GM12878 (cell line): ENCODE measurements at regions not wholly inside any gene's neighbourhood (a gene's known extent, or its start where the extent isn't known, plus 50 kb on each side); places are given as distances from the start of the nearest gene placed in this dataset.

Experiments used
- ATAC-seq: fragments of 200-7000 bp; cut with Tn5 transposase; 3 replicates; pipeline ENCODE4 v1.9.1; 2020; ENCODE audit warnings: mild to moderate bottlenecking, moderate library complexity
- BruUV-seq: library from RNA; stranded (reverse); fragments of 400-500 nt; replicated peaks from 2 replicates; lab custom pipeline; 2021; lab: Mats Ljungman, UMichigan
- CTCF ChIA-PET: fragments of 300-600 bp; sonication (Branson Sonifier 250); formaldehyde crosslinking; extraction: SDS; loops from one replicate; lab custom pipeline; 2021; ENCODE audit warnings: inconsistent platforms; lab: Yijun Ruan, JAX
- POLR2A ChIA-PET: fragments of 350-600 bp; formaldehyde crosslinking; extraction: SDS; loops from one replicate; lab custom pipeline; 2021; ENCODE audit warnings: inconsistent platforms; lab: Charles Lee
- RAD21 ChIA-PET: fragments of 300-600 bp; sonication (Branson Sonifier 250); formaldehyde crosslinking; loops from one replicate; lab custom pipeline; 2023; ENCODE audit warnings: antibody characterized with exemption; ENCODE audit not compliant: unreplicated experiment; lab: Charles Lee
- SMC1A ChIA-PET: fragments of 300-600 bp; sonication (Branson Sonifier 250); formaldehyde crosslinking; loops from one replicate; lab custom pipeline; 2023; ENCODE audit not compliant: unreplicated experiment, uncharacterized antibody; lab: Charles Lee
- DNase-seq: peaks from one replicate; pipeline ENCODE4 v3.0.0-alpha.2; 2011; ENCODE audit warnings: low read depth, low spot score
- FAIRE-seq: peaks from 3 replicates; lab custom pipeline; 2011; peaks lifted over from hg19 to GRCh38; lab: Jason Lieb, UNC
- H2AFZ ChIP-seq: 2 replicates; pipeline ENCODE4 v1.6.0; 2011; ENCODE audit warnings: low read depth, low read length, control low read depth; ENCODE audit not compliant: control insufficient read depth
- H3K27ac ChIP-seq: 2 replicates; pipeline ENCODE4 v1.5.1; 2011; ENCODE audit warnings: control low read depth; ENCODE audit not compliant: control insufficient read depth, insufficient read depth
- H3K27me3 ChIP-seq, 2 experiments: replicated peaks in 1 of 2; 2 replicates each; pipeline versions ENCODE4 v1.6.0 to v1.6.1; 2011; ENCODE audit warnings: low read length in 1 of 2; ENCODE audit not compliant: control insufficient read depth in 2 of 2, insufficient read depth in 2 of 2
- H3K36me3 ChIP-seq, 2 experiments: 2 replicates each; pipeline ENCODE4 v1.5.1; 2011; ENCODE audit warnings: low read length in 1 of 2; ENCODE audit not compliant: control insufficient read depth in 2 of 2, insufficient read depth in 2 of 2
- H3K4me1 ChIP-seq: 2 replicates; pipeline ENCODE4 v1.6.1; 2011; ENCODE audit warnings: mild to moderate bottlenecking, low read length, moderate library complexity, mixed read lengths; ENCODE audit not compliant: control insufficient read depth, insufficient read depth
- H3K4me2 ChIP-seq: 2 replicates; pipeline ENCODE4 v1.6.0; 2011; ENCODE audit warnings: control low read depth; ENCODE audit not compliant: control insufficient read depth, insufficient read depth
- H3K4me3 ChIP-seq: fragments of 200-600 bp; sonication (generic); 2 replicates; pipeline ENCODE4 v1.5.1; 2016
- H3K79me2 ChIP-seq: 2 replicates; pipeline ENCODE4 v1.6.0; 2011; ENCODE audit warnings: low read length; ENCODE audit not compliant: control insufficient read depth, insufficient read depth
- H3K9ac ChIP-seq: 2 replicates; pipeline ENCODE4 v1.8.0; 2011; ENCODE audit warnings: low read length, control low read depth, mixed read lengths; ENCODE audit not compliant: control insufficient read depth, insufficient read depth
- H3K9me3 ChIP-seq: replicated peaks from 3 replicates; pipeline ENCODE4 v1.5.1; 2011; ENCODE audit warnings: mild to moderate bottlenecking, low read length; ENCODE audit not compliant: control insufficient read depth, insufficient read depth
- H4K20me1 ChIP-seq: 2 replicates; pipeline ENCODE4 v1.6.0; 2011; ENCODE audit not compliant: control insufficient read depth, insufficient read depth
- CBX3 ChIP-seq: fragments of 200-600 bp; sonication (generic); IDR thresholded peaks from 2 replicates; pipeline ENCODE4 v1.6.1; 2016; ENCODE audit warnings: low read depth, borderline replicate concordance
- CEBPZ ChIP-seq: fragments of 150-350 bp; IDR thresholded peaks from 2 replicates; pipeline ENCODE4 v1.6.1; 2016; ENCODE audit warnings: low read depth, low read length
- FOS ChIP-seq: IDR thresholded peaks from 3 replicates; pipeline ENCODE4 v1.6.1; 2011; ENCODE audit warnings: borderline replicate concordance; ENCODE audit not compliant: insufficient read length; ENCODE audit errors: extremely low read depth
- IRF3 ChIP-seq: fragments of 450-650 bp; IDR thresholded peaks from 2 replicates; pipeline ENCODE4 v1.6.1; 2014; ENCODE audit warnings: mild to moderate bottlenecking
- JUNB ChIP-seq: IDR thresholded peaks from 2 replicates; pipeline ENCODE4 v1.6.1; 2016; ENCODE audit warnings: antibody characterized with exemption, mild to moderate bottlenecking
- MTA3 ChIP-seq: IDR thresholded peaks from 2 replicates; pipeline ENCODE4 v1.6.1; 2012; ENCODE audit warnings: low read length, inconsistent platforms, borderline replicate concordance
- NRF1 ChIP-seq: conservative IDR thresholded peaks from 2 replicates; pipeline ENCODE4 v1.6.1; 2011; ENCODE audit warnings: mild to moderate bottlenecking, low read depth, low read length, improper control_type of control experiment
- PAX5 ChIP-seq: IDR thresholded peaks from 2 replicates; pipeline ENCODE4 v1.6.1; 2011; ENCODE audit warnings: low read depth, low read length, borderline replicate concordance
- STAT3 ChIP-seq: IDR thresholded peaks from 2 replicates; pipeline ENCODE4 v1.6.1; 2011; ENCODE audit warnings: low read depth, low read length, improper control_type of control experiment
- TAF1 ChIP-seq: IDR thresholded peaks from 2 replicates; pipeline ENCODE4 v1.6.1; 2011; ENCODE audit warnings: mild to moderate bottlenecking, low read depth, low read length, borderline replicate concordance
- YY1 ChIP-seq: IDR thresholded peaks from 2 replicates; pipeline ENCODE4 v1.6.1; 2011; ENCODE audit warnings: low read depth, mild to moderate bottlenecking, low read length
- whole genome bisulfite sequencing: methylation state at CpG from one replicate; pipeline ENCODE4 v1.1.6; 2016; ENCODE audit warnings: low lambda C conversion rate; ENCODE audit not compliant: insufficient replicate concordance, insufficient coverage; ENCODE audit errors: missing lambda C conversion rate; 5-methylcytosine and 5-hydroxymethylcytosine counted together
- in situ Hi-C: fragments of 300-500 bp; cut with MboI; formaldehyde crosslinking; loops from 9 replicates; pipeline ENCODE4 v1.14.3; 2018; ENCODE audit warnings: mixed read lengths
- intact Hi-C: fragments of 100-400 bp; cut with micrococcal nuclease; formaldehyde crosslinking; loops from one replicate; pipeline ENCODE4 v1.14.2; 2022; ENCODE audit not compliant: unreplicated experiment

- no peak for TF ChIP-seq NRF1
- TF ChIP-seq YY1, result no peak
- no peak for TF ChIP-seq IRF3
Measured at GRCh38 chr10:109270173-109270572, 653.1 kb downstream of the XPNPEP1 start (continued).

GRCh38 chr10:109264004-109264403 is 659.3 kb downstream of the XPNPEP1 start:
- no peak for ATAC-seq

GRCh38 chr10:109261231-109261630 is 662.1 kb downstream of the XPNPEP1 start:
- SMC1A ChIA-PET, result no interaction called here
- FAIRE-seq, result no peak
- TF ChIP-seq MTA3, result no peak
- TF ChIP-seq TAF1, result no peak
- TF ChIP-seq FOS, result no peak
- TF ChIP-seq PAX5, result no peak
- TF ChIP-seq JUNB, result no peak
- TF ChIP-seq CEBPZ, result no peak
- TF ChIP-seq STAT3, result no peak

More at GRCh38 chr10:109264004-109264403, 659.3 kb downstream of the XPNPEP1 start:
- WGBS, result 36% methylated on average over 3 of the region's 3 CpGs
- DNase-seq (no peak), FAIRE-seq (no peak)
- ChIA-PET POLR2A (no interaction called here), CTCF (no interaction called here), SMC1A (no interaction called here), RAD21 (no interaction called here)
- Histone ChIP-seq H3K4me3 (no peak overlapping the region), H3K36me3 (no peaks in the 10 kb centered on the region), H3K9me3 (no peaks in the 10 kb centered on the region), H3K9ac (no peak overlapping the region), H3K27me3 (no peaks in the 10 kb centered on the region), H3K4me1 (no peaks in the 10 kb centered on the region), H4K20me1 (0 out of 2 replicates have a peak, but pooled peaks cover 2% of the 10 kb centered on the region), H3K4me2 (no peak overlapping the region), H2AFZ (no peak overlapping the region), H3K27ac (no peak overlapping the region), H3K79me2 (no peaks in the 10 kb centered on the region)
- intact Hi-C loops (no loop called here), in situ Hi-C loops (no loop called here)
- TF ChIP-seq FOS, result no peak
- no peak for TF ChIP-seq CBX3
- BruUV-seq, result no TSS peak

More at GRCh38 chr10:109261231-109261630, 662.1 kb downstream of the XPNPEP1 start:
- ATAC-seq, result no peak
- H2AFZ ChIP-seq, result no peak overlapping the region
- no peaks in the 10 kb centered on the region for H3K79me2 ChIP-seq
- no peak overlapping the region for H3K4me2 ChIP-seq
- ChIA-PET CTCF (no interaction called here), RAD21 (no interaction called here), POLR2A (no interaction called here)
- intact Hi-C loops (no loop called here), in situ Hi-C loops (no loop called here)
- no TSS peak for BruUV-seq
- no peak overlapping the region for H3K4me3 ChIP-seq
- H3K9me3 ChIP-seq, result no peaks in the 10 kb centered on the region
- H3K27ac ChIP-seq, result no peak overlapping the region
- no peaks in the 10 kb centered on the region for H3K4me1 ChIP-seq
- DNase-seq, result no peak
- no peaks in the 10 kb centered on the region for H3K27me3 ChIP-seq
- no peaks in the 10 kb centered on the region for H4K20me1 ChIP-seq
- H3K9ac ChIP-seq, result no peak overlapping the region
- 0% methylated on average over 2 of the region's 2 CpGs for WGBS
- no peaks in the 10 kb centered on the region for H3K36me3 ChIP-seq
